Glutamatergic neuron (in vitro differentiated cells): ENCODE measurements at regions not wholly inside any gene's neighbourhood (a gene's known extent, or its start where the extent isn't known, plus 50 kb on each side); places are given as distances from the start of the nearest gene placed in this dataset.

Experiments
- DNase-seq: peaks from one replicate; pipeline ENCODE4 v3.0.0; 2022
- H3K27ac Mint-ChIP-seq: one replicate; pipeline ENCODE4 v1.8.0; 2020; ENCODE audit warnings: mild to moderate bottlenecking, mixed read lengths, inconsistent platforms; ENCODE audit not compliant: unreplicated experiment
- H3K27me3 Mint-ChIP-seq: one replicate; pipeline ENCODE4 v1.8.0; 2020; ENCODE audit warnings: mild to moderate bottlenecking, moderate library complexity, mixed read lengths, inconsistent platforms; ENCODE audit not compliant: unreplicated experiment
- H3K36me3 Mint-ChIP-seq: one replicate; pipeline ENCODE4 v1.8.0; 2020; ENCODE audit warnings: mild to moderate bottlenecking, mixed read lengths, inconsistent platforms; ENCODE audit not compliant: unreplicated experiment
- H3K4me1 Mint-ChIP-seq: one replicate; pipeline ENCODE4 v1.8.0; 2020; ENCODE audit warnings: mild to moderate bottlenecking, low read depth, mixed read lengths, inconsistent platforms; ENCODE audit not compliant: unreplicated experiment
- H3K4me3 Mint-ChIP-seq: one replicate; pipeline ENCODE4 v1.8.0; 2020; ENCODE audit warnings: mild to moderate bottlenecking, mixed read lengths, inconsistent platforms; ENCODE audit not compliant: unreplicated experiment
- H3K9me3 Mint-ChIP-seq: one replicate; pipeline ENCODE4 v1.8.0; 2020; ENCODE audit warnings: mild to moderate bottlenecking, moderate library complexity, mixed read lengths, inconsistent platforms; ENCODE audit not compliant: unreplicated experiment
- TF ChIP-seq, protein P1 (sequence below): fragments of 200-600 bp; sonication (generic); IDR thresholded peaks from one replicate; pipeline ENCODE4 v1.5.0; 2021; ENCODE audit not compliant: partially characterized antibody, unreplicated experiment

DNA sequence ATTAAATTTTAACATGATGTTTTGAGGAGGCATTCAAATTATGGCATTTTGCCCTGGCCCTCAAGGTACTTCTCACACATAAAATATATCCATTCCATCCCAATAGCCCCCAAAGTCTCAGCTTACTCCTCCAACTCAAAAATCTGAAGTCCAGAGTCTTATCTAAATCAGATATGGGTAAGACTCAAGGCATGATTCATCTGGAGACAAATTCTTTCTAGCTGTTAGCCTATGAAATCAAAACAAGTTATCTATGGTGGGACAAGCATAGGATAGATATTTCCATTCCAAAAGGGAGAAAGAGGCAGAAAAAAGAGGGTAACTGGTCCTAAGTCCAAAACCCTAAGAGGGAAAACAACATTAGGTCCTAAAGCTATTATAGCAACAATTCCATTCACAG lies 408.4 kb downstream of the ZNF608 start:
- no peak for DNase-seq
- H3K9me3 Mint-ChIP-seq, result no peaks in the 10 kb centered on the region
- H3K36me3 Mint-ChIP-seq, result peaks cover 4% of the 10 kb centered on the region
- H3K4me3 Mint-ChIP-seq, result no peak overlapping the region
- H3K4me1 Mint-ChIP-seq, result peaks cover 3% of the 10 kb centered on the region
- H3K27ac Mint-ChIP-seq, result no peak overlapping the region
- no peaks in the 10 kb centered on the region for H3K27me3 Mint-ChIP-seq
- TF ChIP-seq, protein P1, sequence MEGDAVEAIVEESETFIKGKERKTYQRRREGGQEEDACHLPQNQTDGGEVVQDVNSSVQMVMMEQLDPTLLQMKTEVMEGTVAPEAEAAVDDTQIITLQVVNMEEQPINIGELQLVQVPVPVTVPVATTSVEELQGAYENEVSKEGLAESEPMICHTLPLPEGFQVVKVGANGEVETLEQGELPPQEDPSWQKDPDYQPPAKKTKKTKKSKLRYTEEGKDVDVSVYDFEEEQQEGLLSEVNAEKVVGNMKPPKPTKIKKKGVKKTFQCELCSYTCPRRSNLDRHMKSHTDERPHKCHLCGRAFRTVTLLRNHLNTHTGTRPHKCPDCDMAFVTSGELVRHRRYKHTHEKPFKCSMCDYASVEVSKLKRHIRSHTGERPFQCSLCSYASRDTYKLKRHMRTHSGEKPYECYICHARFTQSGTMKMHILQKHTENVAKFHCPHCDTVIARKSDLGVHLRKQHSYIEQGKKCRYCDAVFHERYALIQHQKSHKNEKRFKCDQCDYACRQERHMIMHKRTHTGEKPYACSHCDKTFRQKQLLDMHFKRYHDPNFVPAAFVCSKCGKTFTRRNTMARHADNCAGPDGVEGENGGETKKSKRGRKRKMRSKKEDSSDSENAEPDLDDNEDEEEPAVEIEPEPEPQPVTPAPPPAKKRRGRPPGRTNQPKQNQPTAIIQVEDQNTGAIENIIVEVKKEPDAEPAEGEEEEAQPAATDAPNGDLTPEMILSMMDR, result no peak

DNA sequence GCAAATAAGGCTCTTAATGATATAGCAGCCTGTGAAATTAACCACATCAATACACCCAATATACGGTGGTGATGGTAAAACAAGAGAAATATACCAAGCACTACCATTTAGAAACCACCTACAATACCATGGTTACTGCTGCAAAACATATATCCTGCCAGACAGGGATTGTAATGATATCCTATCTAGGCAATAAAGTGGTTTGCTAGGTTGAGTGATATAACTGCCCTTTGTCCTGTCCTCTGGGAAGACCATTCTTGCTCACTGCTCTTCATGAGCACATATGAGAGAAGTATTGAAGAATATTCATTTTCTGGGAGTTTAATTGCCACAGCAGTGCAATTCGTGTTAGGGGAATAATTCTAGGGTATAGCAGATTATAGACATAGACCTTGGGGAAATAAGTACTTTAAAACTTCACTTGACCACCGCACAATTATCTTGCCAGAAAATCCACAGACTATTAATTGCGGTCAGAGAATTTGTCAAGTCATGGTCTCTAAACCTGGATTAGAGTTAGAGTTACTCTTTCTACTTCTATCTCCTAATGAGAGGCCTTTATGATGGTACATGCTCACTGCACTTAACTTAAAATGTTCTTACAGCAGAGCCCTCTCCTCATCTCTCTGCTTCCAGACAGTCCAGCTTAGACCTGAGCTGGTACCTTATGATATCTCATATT lies 413.0 kb downstream of the ZNF608 start:
- H3K27ac Mint-ChIP-seq, result no peak overlapping the region
- peaks cover 4% of the 10 kb centered on the region for H3K36me3 Mint-ChIP-seq
- H3K4me1 Mint-ChIP-seq, result no peaks in the 10 kb centered on the region
- H3K4me3 Mint-ChIP-seq, result no peak overlapping the region
- H3K27me3 Mint-ChIP-seq, result no peaks in the 10 kb centered on the region
- H3K9me3 Mint-ChIP-seq, result peaks cover 6% of the 10 kb centered on the region
- TF ChIP-seq, protein P1, result no peak
- no peak for DNase-seq

DNA sequence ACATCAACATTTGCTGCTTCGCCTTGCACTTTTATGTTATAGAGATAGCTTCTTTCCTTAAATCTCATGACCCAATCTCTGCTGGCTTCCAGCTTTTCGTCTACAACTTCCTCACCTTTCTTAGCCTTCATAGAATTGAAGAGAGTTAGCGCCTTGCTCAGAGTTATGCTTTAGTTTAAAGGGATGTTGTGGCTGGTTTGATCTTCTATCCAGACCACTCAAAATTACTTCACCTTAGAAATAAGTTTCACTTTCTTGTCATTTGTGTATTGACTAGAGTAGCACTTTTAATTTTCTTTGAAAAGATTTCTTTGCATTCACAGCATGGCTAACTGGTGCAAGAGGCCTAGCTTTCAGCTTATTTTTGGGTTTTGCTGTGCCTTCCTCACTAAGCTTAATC lies 414.2 kb downstream of the ZNF608 start:
- H3K27me3 Mint-ChIP-seq, result peaks cover 2% of the 10 kb centered on the region
- H3K4me3 Mint-ChIP-seq, result no peak overlapping the region
- TF ChIP-seq, protein P1, result no peak
- peaks cover 6% of the 10 kb centered on the region for H3K9me3 Mint-ChIP-seq
- peaks cover 3% of the 10 kb centered on the region for H3K36me3 Mint-ChIP-seq
- no peak for DNase-seq
- H3K4me1 Mint-ChIP-seq, result no peaks in the 10 kb centered on the region
- no peak overlapping the region for H3K27ac Mint-ChIP-seq

DNA sequence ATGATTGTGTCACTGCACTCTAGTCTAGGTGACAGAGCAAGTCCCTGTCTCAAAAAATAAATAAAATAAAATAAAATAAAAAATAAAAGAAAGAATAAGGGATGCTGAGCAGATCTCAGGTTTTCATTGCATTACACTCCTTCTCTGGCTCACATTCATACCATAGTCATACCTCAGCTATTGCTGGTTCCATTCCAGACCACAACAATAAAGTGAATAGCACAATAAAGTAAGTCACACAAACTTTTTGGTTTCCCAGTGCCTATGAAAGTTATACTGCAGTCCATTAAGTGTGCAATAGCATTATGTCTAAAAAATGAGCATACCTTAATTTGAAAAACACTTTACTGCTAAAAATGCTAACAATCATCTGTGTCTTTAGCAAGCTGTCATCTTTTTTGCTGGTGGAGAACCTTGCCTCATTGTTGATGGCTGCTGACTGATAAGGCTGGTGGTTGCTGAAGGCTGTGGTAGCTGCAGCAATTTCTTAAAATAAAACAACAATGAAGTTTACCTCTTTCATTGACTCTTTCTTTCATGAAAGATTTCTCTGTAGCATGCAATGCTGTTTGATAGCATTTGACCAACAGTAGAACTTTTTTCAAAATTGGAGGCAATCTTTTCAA lies 415.7 kb downstream of the ZNF608 start:
- Mint-ChIP-seq H3K27me3 (peaks cover 2% of the 10 kb centered on the region), H3K9me3 (peaks cover 6% of the 10 kb centered on the region), H3K4me1 (no peaks in the 10 kb centered on the region), H3K4me3 (no peak overlapping the region), H3K36me3 (no peaks in the 10 kb centered on the region), H3K27ac (no peak overlapping the region)
- TF ChIP-seq, protein P1, result no peak
- DNase-seq, result no peak

DNA sequence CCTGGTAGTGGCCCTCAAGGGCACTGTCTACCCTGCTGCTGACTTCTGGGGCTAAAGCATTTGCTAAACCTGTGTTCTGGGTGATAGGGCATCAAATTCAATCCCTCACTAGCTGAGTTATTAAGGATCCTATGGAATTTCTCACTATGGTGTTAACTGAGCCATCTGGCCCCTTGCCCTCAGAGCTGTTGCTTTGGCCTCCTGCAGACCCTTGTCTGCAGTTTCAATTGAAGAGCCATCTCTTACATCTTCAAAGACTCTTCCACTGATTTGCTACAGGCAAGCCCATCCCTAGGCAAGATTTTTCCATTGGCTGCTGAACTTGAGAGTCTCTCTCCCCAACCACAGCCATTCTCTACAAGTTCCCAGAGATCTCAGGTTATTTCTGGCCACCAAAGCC lies 418.2 kb downstream of the ZNF608 start:
- DNase-seq, result no peak
- H3K4me3 Mint-ChIP-seq, result no peak overlapping the region
- TF ChIP-seq, protein P1, result no peak
- H3K4me1 Mint-ChIP-seq, result no peaks in the 10 kb centered on the region
- no peak overlapping the region for H3K27ac Mint-ChIP-seq
- H3K9me3 Mint-ChIP-seq, result peaks cover 9% of the 10 kb centered on the region
- no peaks in the 10 kb centered on the region for H3K36me3 Mint-ChIP-seq
- peaks cover 4% of the 10 kb centered on the region for H3K27me3 Mint-ChIP-seq
